ENCODE measurements at regions not wholly inside any gene's neighbourhood (a gene's known extent, or its start where the extent isn't known, plus 50 kb on each side); places are given as distances from the start of the nearest gene placed in this dataset.

DNA sequence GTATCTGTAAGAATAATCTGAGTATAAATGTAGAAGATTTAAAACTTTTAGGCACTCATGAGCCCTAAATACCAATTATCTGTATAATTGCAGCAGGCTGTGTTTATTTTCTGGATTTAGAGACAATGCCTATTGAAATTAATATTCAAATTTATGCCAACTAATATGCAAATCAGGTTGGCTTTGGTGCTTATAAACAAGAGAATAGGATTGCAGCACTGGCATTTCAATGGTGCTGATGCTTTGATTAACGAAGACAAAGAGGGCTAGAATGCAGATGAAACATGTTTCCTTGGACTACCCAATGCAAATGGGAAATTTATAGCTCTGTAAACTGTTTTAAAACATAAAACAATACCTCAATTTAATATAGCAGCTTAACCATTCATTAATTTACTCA, 70.7 kb upstream of the GATB start:
- 80% methylated on average over 1 of the region's 1 CpG for WGBS (ENCODE audit: low lambda C conversion rate, missing lambda C conversion rate)
- H3K9me3 ChIP-seq (ENCODE audit: low read depth) = no peaks in the 10 kb centered on the region
- DNase-seq (ENCODE audit: low spot score) = no peak
- TF ChIP-seq, protein P1, sequence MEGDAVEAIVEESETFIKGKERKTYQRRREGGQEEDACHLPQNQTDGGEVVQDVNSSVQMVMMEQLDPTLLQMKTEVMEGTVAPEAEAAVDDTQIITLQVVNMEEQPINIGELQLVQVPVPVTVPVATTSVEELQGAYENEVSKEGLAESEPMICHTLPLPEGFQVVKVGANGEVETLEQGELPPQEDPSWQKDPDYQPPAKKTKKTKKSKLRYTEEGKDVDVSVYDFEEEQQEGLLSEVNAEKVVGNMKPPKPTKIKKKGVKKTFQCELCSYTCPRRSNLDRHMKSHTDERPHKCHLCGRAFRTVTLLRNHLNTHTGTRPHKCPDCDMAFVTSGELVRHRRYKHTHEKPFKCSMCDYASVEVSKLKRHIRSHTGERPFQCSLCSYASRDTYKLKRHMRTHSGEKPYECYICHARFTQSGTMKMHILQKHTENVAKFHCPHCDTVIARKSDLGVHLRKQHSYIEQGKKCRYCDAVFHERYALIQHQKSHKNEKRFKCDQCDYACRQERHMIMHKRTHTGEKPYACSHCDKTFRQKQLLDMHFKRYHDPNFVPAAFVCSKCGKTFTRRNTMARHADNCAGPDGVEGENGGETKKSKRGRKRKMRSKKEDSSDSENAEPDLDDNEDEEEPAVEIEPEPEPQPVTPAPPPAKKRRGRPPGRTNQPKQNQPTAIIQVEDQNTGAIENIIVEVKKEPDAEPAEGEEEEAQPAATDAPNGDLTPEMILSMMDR (IDR thresholded peaks at IDR 0.05; ENCODE audit: poor library complexity) = no peak
- no peak for TF ChIP-seq EZH2 (IDR thresholded peaks at IDR 0.05; ENCODE audit: borderline replicate concordance)
- TF ChIP-seq EZH2phosphoT487 (IDR thresholded peaks at IDR 0.05; ENCODE audit: low read depth, severe bottlenecking, unreplicated experiment) = no peak
- H3K4me3 ChIP-seq = no peak overlapping the region
- no peaks in the 10 kb centered on the region for H3K36me3 ChIP-seq (replicated peaks; ENCODE audit: insufficient read depth, low read depth)
- no peaks in the 10 kb centered on the region for H3K27me3 ChIP-seq
- H4K20me1 ChIP-seq (ENCODE audit: insufficient read depth, poor library complexity, severe bottlenecking) = no peaks in the 10 kb centered on the region
- H3K4me1 ChIP-seq (ENCODE audit: insufficient read depth) = no peaks in the 10 kb centered on the region
- H2AFZ ChIP-seq = no peak overlapping the region
- H3K9me2 ChIP-seq (replicated peaks; ENCODE audit: insufficient read depth) = no peaks in the 10 kb centered on the region
- no peak overlapping the region for H3K4me2 ChIP-seq
- no peak overlapping the region for H3K27ac ChIP-seq
- no peaks in the 10 kb centered on the region for H3K79me2 ChIP-seq

DNA sequence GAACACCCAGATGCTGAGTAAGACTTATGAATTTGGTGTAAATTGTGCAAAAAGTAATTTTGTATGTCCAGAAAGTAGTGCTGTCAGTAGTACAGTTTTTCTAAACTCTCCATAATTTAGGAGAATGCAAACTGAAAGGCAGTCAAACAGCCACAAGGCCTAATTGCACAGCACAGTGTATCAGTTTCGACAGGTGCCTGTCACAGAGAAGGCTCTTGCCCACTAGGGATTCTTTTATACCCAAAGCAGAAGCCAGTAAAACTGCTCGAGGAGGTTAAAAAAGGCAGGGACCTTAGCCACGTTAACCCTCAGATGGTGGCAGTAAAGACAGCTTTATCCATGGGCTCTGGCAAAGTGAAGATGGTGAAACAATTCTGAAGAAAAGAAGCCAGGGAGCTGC, 69.4 kb upstream of the GATB start:
- WGBS (ENCODE audit: low lambda C conversion rate, missing lambda C conversion rate) = 60% methylated on average over 3 of the region's 3 CpGs
- Histone ChIP-seq H3K4me3 (no peak overlapping the region), H2AFZ (no peak overlapping the region)

DNA sequence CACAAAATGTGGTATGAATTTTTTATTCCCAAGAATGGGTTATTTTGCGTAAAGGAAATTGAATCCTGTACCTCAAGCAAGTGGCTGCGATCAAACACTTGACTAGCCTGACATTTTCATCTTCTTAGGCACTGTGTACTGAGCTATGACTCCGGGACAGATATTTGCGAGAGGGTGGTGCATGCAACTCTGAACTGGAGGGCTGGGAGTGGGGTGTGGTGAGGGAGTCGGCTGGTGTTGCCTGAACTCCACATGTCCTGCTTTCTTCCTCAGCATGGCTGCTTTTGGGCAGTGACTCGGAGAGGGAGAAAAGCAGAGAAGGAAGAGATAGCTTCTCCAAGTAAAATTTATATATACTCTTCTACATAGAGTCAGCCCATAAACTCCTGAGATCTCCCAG, 68.5 kb upstream of the GATB start:
- Histone ChIP-seq H3K9me3 (ENCODE audit: low read depth) (no peaks in the 10 kb centered on the region), H3K79me2 (no peaks in the 10 kb centered on the region), H3K4me2 (no peak overlapping the region), H3K27me3 (no peaks in the 10 kb centered on the region), H4K20me1 (ENCODE audit: insufficient read depth, poor library complexity, severe bottlenecking) (no peaks in the 10 kb centered on the region), H3K4me3 (no peak overlapping the region), H3K36me3 (replicated peaks; ENCODE audit: insufficient read depth, low read depth) (no peaks in the 10 kb centered on the region), H3K4me1 (ENCODE audit: insufficient read depth) (no peaks in the 10 kb centered on the region), H3K27ac (no peak overlapping the region), H2AFZ (no peak overlapping the region), H3K9me2 (replicated peaks; ENCODE audit: insufficient read depth) (no peaks in the 10 kb centered on the region)
- DNase-seq (ENCODE audit: low spot score) = no peak
- TF ChIP-seq, protein P1 (IDR thresholded peaks at IDR 0.05; ENCODE audit: poor library complexity) = no peak
- TF ChIP-seq EZH2phosphoT487 (IDR thresholded peaks at IDR 0.05; ENCODE audit: low read depth, severe bottlenecking, unreplicated experiment) (no peak), EZH2 (IDR thresholded peaks at IDR 0.05; ENCODE audit: borderline replicate concordance) (no peak)
- WGBS (ENCODE audit: low lambda C conversion rate, missing lambda C conversion rate) = 86% methylated on average over 6 of the region's 6 CpGs

More for the DNA sequence above, 69.4 kb upstream of the GATB start:
- no peak overlapping the region for H3K4me2 ChIP-seq
- TF ChIP-seq EZH2 (IDR thresholded peaks at IDR 0.05; ENCODE audit: borderline replicate concordance) = no peak
- TF ChIP-seq, protein P1 (IDR thresholded peaks at IDR 0.05; ENCODE audit: poor library complexity) = no peak
- TF ChIP-seq EZH2phosphoT487 (IDR thresholded peaks at IDR 0.05; ENCODE audit: low read depth, severe bottlenecking, unreplicated experiment) = no peak
- no peaks in the 10 kb centered on the region for H3K79me2 ChIP-seq
- H3K36me3 ChIP-seq (replicated peaks; ENCODE audit: insufficient read depth, low read depth) = no peaks in the 10 kb centered on the region
- no peaks in the 10 kb centered on the region for H4K20me1 ChIP-seq (ENCODE audit: insufficient read depth, poor library complexity, severe bottlenecking)
- no peaks in the 10 kb centered on the region for H3K9me2 ChIP-seq (replicated peaks; ENCODE audit: insufficient read depth)
- H3K9me3 ChIP-seq (ENCODE audit: low read depth) = no peaks in the 10 kb centered on the region
- no peak overlapping the region for H3K27ac ChIP-seq
- no peaks in the 10 kb centered on the region for H3K27me3 ChIP-seq
- H3K4me1 ChIP-seq (ENCODE audit: insufficient read depth) = no peaks in the 10 kb centered on the region
- no peak for DNase-seq (ENCODE audit: low spot score)

DNA sequence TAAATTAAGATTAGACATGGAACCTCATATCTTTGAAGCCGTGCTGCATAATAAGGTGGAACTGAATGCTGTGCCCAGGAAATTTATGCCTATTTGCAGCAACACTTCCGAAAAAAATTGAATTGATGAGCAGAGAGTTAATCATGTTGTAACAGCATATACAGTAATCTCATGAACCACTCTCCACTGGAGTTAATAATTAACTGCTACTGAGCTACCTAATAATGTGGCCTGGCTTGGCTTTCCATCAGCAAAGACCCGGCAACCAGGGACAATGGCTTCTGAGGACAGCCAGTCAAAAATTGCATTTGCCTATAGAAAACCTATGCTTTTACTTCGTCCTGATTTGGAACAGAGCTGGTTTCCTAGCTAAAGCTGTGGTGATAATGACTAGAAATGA, 63.8 kb upstream of the GATB start:
- no peak overlapping the region for H3K4me3 ChIP-seq
- TF ChIP-seq, protein P1 (IDR thresholded peaks at IDR 0.05; ENCODE audit: poor library complexity) = no peak
- TF ChIP-seq EZH2phosphoT487 (IDR thresholded peaks at IDR 0.05; ENCODE audit: low read depth, severe bottlenecking, unreplicated experiment) (no peak), EZH2 (IDR thresholded peaks at IDR 0.05; ENCODE audit: borderline replicate concordance) (no peak)
- no peak overlapping the region for H3K4me2 ChIP-seq
- H3K79me2 ChIP-seq = no peaks in the 10 kb centered on the region
- H3K36me3 ChIP-seq (replicated peaks; ENCODE audit: insufficient read depth, low read depth) = no peaks in the 10 kb centered on the region
- H3K9me3 ChIP-seq (ENCODE audit: low read depth) = no peaks in the 10 kb centered on the region
- no peaks in the 10 kb centered on the region for H3K9me2 ChIP-seq (replicated peaks; ENCODE audit: insufficient read depth)
- 86% methylated on average over 4 of the region's 4 CpGs for WGBS (ENCODE audit: low lambda C conversion rate, missing lambda C conversion rate)
- no peak overlapping the region for H2AFZ ChIP-seq
- no peaks in the 10 kb centered on the region for H3K27me3 ChIP-seq
- no peaks in the 10 kb centered on the region for H3K4me1 ChIP-seq (ENCODE audit: insufficient read depth)
- DNase-seq (ENCODE audit: low spot score) = no peak
- H4K20me1 ChIP-seq (ENCODE audit: insufficient read depth, poor library complexity, severe bottlenecking) = no peaks in the 10 kb centered on the region
- H3K27ac ChIP-seq = no peak overlapping the region

All from hepatocyte (in vitro differentiated cells).